GM12892 (cell line): ENCODE measurements at regions not wholly inside any gene's neighbourhood (a gene's known extent, or its start where the extent isn't known, plus 50 kb on each side); places are given as distances from the start of the nearest gene placed in this dataset.

Source experiments
- POLR2A ChIP-seq: IDR thresholded peaks from 2 replicates; pipeline ENCODE4 v1.6.1; 2011; ENCODE audit warnings: low read depth, low read length, control low read depth
- POLR2AphosphoS5 ChIP-seq: IDR thresholded peaks from 2 replicates; pipeline ENCODE4 v1.6.1; 2011; ENCODE audit warnings: low read depth, low read length, control low read depth
- TAF1 ChIP-seq: IDR thresholded peaks from 2 replicates; pipeline ENCODE4 v1.6.1; 2011; ENCODE audit warnings: low read depth, mild to moderate bottlenecking, control low read depth, low read length, borderline replicate concordance

GRCh38 chr14:47826809-47827208 is 151.4 kb upstream of the MDGA2 start:
- no peak for TF ChIP-seq TAF1
- TF ChIP-seq POLR2A, result no peak
- TF ChIP-seq POLR2AphosphoS5, result no peak
